Heart left ventricle (tissue), 16 donors: ENCODE measurements at regions not wholly inside any gene's neighbourhood (a gene's known extent, or its start where the extent isn't known, plus 50 kb on each side); places are given as distances from the start of the nearest gene placed in this dataset.

ENCODE experiments used
- ATAC-seq, 4 donors: fragments of 200-7000 bp; cut with Tn5 transposase; one replicate each; pipeline ENCODE4 v1.9.1; 2020 to 2022; ENCODE audit warnings: moderate library complexity in 4 of 4, mild to moderate bottlenecking in 3 of 4, moderate number of reproducible peaks in 1 of 4
- DNase-seq, 5 donors: peaks; one replicate each; pipeline ENCODE4 v3.0.0-alpha.2; 2020
- H3K27ac ChIP-seq, 12 donors: fragments of 200-600 bp; sonication (generic) in 4 of 12; one replicate each; pipeline versions ENCODE4 v1.5.0 to v1.8.0; 2016 to 2022; ENCODE audit warnings: mild to moderate bottlenecking in 2 of 12
- H3K27me3 ChIP-seq, 9 donors: fragments of 200-600 bp; sonication (generic) in 2 of 9; one replicate each; pipeline versions ENCODE4 v1.5.1 to v1.8.0; 2016 to 2022; ENCODE audit warnings: mild to moderate bottlenecking in 3 of 9
- H3K36me3 ChIP-seq, 9 donors: fragments of 200-600 bp; sonication (generic) in 2 of 9; one replicate each; pipeline versions ENCODE4 v1.5.0 to v1.8.0; 2018 to 2022; ENCODE audit warnings: mild to moderate bottlenecking in 2 of 9
- H3K4me1 ChIP-seq, 12 donors: fragments of 200-600 bp; sonication (generic) in 4 of 12; one replicate each; pipeline versions ENCODE4 v1.5.0 to v1.8.0; 2016 to 2022; ENCODE audit warnings: mild to moderate bottlenecking in 3 of 12
- H3K4me3 ChIP-seq, 12 donors: fragments of 200-600 bp; sonication (generic) in 4 of 12; one replicate each; pipeline versions ENCODE4 v1.5.0 to v1.8.0; 2017 to 2022; ENCODE audit warnings: mild to moderate bottlenecking in 9 of 12, moderate library complexity in 4 of 12
- H3K9me3 ChIP-seq, 12 donors: fragments of 200-600 bp; sonication (generic) in 4 of 12; one replicate each; pipeline versions ENCODE4 v1.5.0 to v1.8.0; 2016 to 2022; ENCODE audit warnings: mild to moderate bottlenecking in 1 of 12
- CTCF ChIP-seq, 12 donors: fragments of 200-600 bp; sonication (generic) in 4 of 12; IDR thresholded peaks; one replicate each; pipeline versions ENCODE4 v1.5.0 to v1.8.0; 2018 to 2022; ENCODE audit warnings: antibody characterized with exemption in 12 of 12, mild to moderate bottlenecking in 5 of 12
- POLR2A ChIP-seq, 2 donors: fragments of 450-650 bp; IDR thresholded peaks; one replicate each; pipeline ENCODE4 v1.6.1; 2017; ENCODE audit warnings: antibody characterized with exemption in 2 of 2, mild to moderate bottlenecking in 2 of 2, moderate library complexity in 2 of 2
- WGBS, 4 donors: extraction: QIAGEN DNeasy Blood & Tissue Kit in 2 of 4; methylation state at CpG; one replicate each; pipeline versions ENCODE4 v1.1.5 to v1.1.7; 2013 to 2018; 5-methylcytosine and 5-hydroxymethylcytosine counted together
- intact Hi-C, 10 donors: fragments of 100-400 bp; cut with DNase I; formaldehyde crosslinking; loops; one replicate each; pipeline versions ENCODE4 v1.11.1 to v1.14.2; 2022
- donor health status: ischemic (EF 13 %, LVEDD 7.1; RV severe dilation, severe dysfunction).
- donor health status: healthy with polysubstance abuse.
- donor health status: DM: no; HTN: yes; CAD: no.
- donor health status: DM: no; HTN: no; CAD: no.
- donor health status: ischemic (EF 25% LVEDD 6.9; RV normal size, moderate dysfunction).
- donor health status: ischemic (EF 25% LVEDD 5.7; RV mildly dilated, moderate dysfunction).
- donor health status: healthy.
- donor health status: DM: yes; HTN: yes; CAD: no.
- donor health status: ischemic (EF 35%, LVEDD 5.7; RV mildly dilated, moderate dysfunction).
- donor health status: nonischemic (EF 11% LVEDD 7.7; RV severe dilation, severe dysfunction).
- donor health status: DM: yes; HTN: yes; CAD: no.
- donor health status: PGD.
- donor health status: ischemic (EF 29% LVEDD 5.4; RV normal size, mild dysfunction).
- donor health status: nonischemic (EF 23%, LVEDD 6.1; RV moderate dilation, normal function).

GRCh38 chr2:138239902-138240491 is 261.6 kb upstream of the SPOPL start:
- Histone ChIP-seq H3K27ac (peak overlapping the region in 6 of 12 donors; percentile 9 to 63 (median 27)), H3K4me3 (no peak overlapping the region), H3K9me3 (no peaks in the 10 kb centered on the region), H3K27me3 (no peaks in the 10 kb centered on the region), H3K36me3 (no peaks in the 10 kb centered on the region), H3K4me1 (peaks cover 0 to 13% (median 5%) of the 10 kb centered on the region in 12 donors)
- TF ChIP-seq CTCF (IDR thresholded peaks at IDR 0.05) (no peak), POLR2A (IDR thresholded peaks at IDR 0.05) (no peak)
- DNase-seq = no peak
- ATAC-seq = peak in 1 of 4 donors; percentile 53
- 66 to 85% (median 72%) methylated on average over 2 of the region's 2 CpGs for WGBS, 4 donors
- intact Hi-C loops = no loop called here

GRCh38 chr2:138243372-138243771 is 258.2 kb upstream of the SPOPL start:
- Histone ChIP-seq H3K27me3 (no peaks in the 10 kb centered on the region), H3K4me1 (peaks cover 0 to 15% (median 0%) of the 10 kb centered on the region in 12 donors), H3K36me3 (no peaks in the 10 kb centered on the region), H3K4me3 (no peak overlapping the region), H3K9me3 (no peaks in the 10 kb centered on the region), H3K27ac (no peak overlapping the region)
- ATAC-seq (no peak), DNase-seq (no peak)
- intact Hi-C loops = no loop called here
- TF ChIP-seq POLR2A (IDR thresholded peaks at IDR 0.05) = no peak
- no peak for TF ChIP-seq CTCF (IDR thresholded peaks at IDR 0.05)

GRCh38 chr2:138244501-138244925 is 257.1 kb upstream of the SPOPL start:
- peaks cover 0 to 10% (median 0%) of the 10 kb centered on the region in 12 donors for H3K4me1 ChIP-seq
- no peak overlapping the region for H3K27ac ChIP-seq
- TF ChIP-seq POLR2A (IDR thresholded peaks at IDR 0.05) (no peak), CTCF (IDR thresholded peaks at IDR 0.05) (no peak)
- no peaks in the 10 kb centered on the region for H3K36me3 ChIP-seq
- no peak for DNase-seq
- intact Hi-C loops = no loop called here
- no peak for ATAC-seq
- no peaks in the 10 kb centered on the region for H3K27me3 ChIP-seq
- no peak overlapping the region for H3K4me3 ChIP-seq
- no peaks in the 10 kb centered on the region for H3K9me3 ChIP-seq

- no peak for DNase-seq
- H3K4me3 ChIP-seq = no peak overlapping the region
- H3K27me3 ChIP-seq = no peaks in the 10 kb centered on the region
- H3K4me1 ChIP-seq = peaks cover 0 to 10% (median 0%) of the 10 kb centered on the region in 12 donors
- H3K9me3 ChIP-seq = no peaks in the 10 kb centered on the region
- ATAC-seq = no peak
- no peaks in the 10 kb centered on the region for H3K36me3 ChIP-seq
- intact Hi-C loops = no loop called here
- H3K27ac ChIP-seq = no peak overlapping the region
- TF ChIP-seq POLR2A (IDR thresholded peaks at IDR 0.05) = no peak
- no peak for TF ChIP-seq CTCF (IDR thresholded peaks at IDR 0.05)
Observed at GRCh38 chr2:138245310-138245709, 256.3 kb upstream of the SPOPL start.
